Stimulated activated naive CD8-positive, alpha-beta T cell treated with anti-CD3 and anti-CD28 coated beads, Interleukin-15, Interleukin-2, amounts not matched to agents 100 ng/mL and 50 ng/mL, for 24 hours (primary cell): ENCODE measurements at regions not wholly inside any gene's neighbourhood (a gene's known extent, or its start where the extent isn't known, plus 50 kb on each side); places are given as distances from the start of the nearest gene placed in this dataset.
"Not testable (repeated sequence)": the region's sequence is repeated elsewhere in the genome, so short reads cannot be mapped to it uniquely, and the experiment has no call there.

ENCODE experiments used
- H3K27ac Mint-ChIP-seq: one replicate; pipeline ENCODE4 v1.8.0; 2021; ENCODE audit warnings: mild to moderate bottlenecking, mixed read lengths
- H3K27me3 Mint-ChIP-seq: one replicate; pipeline ENCODE4 v1.8.0; 2021; ENCODE audit warnings: mixed read lengths
- H3K36me3 Mint-ChIP-seq: one replicate; pipeline ENCODE4 v1.8.0; 2021; ENCODE audit warnings: low read depth, mixed read lengths
- H3K4me1 Mint-ChIP-seq: one replicate; pipeline ENCODE4 v1.8.0; 2021; ENCODE audit warnings: low read depth, mixed read lengths
- H3K4me3 Mint-ChIP-seq: one replicate; pipeline ENCODE4 v1.8.0; 2021; ENCODE audit warnings: mild to moderate bottlenecking, mixed read lengths
- H3K9me3 Mint-ChIP-seq: one replicate; pipeline ENCODE4 v1.8.0; 2021; ENCODE audit warnings: mixed read lengths

DNA sequence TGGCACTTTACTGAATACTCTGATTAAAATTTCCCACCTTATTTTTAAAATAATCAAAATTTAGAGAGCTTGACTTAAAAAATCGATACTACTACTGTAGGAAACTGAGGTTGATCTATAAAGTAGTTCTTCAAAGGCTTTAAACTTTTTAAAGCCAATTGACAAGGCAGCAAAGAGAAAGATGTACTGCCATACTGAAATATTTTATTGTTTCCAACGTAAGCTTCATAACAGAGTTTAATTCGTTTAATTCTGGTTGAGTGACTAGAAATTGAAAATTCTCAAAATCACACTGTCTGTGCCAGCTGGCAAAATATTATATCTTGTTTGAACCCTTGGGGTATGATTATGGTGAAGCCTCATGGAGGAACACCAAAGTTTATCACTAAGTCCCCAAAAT is 207.6 kb downstream of the UNC5CL start:
- Mint-ChIP-seq H3K4me3 (no peak overlapping the region), H3K4me1 (no peaks in the 10 kb centered on the region), H3K36me3 (no peaks in the 10 kb centered on the region), H3K27me3 (peaks cover 31% of the 10 kb centered on the region), H3K9me3 (no peaks in the 10 kb centered on the region), H3K27ac (no peak overlapping the region)

- no peaks in the 10 kb centered on the region for H3K4me1 Mint-ChIP-seq
- H3K27me3 Mint-ChIP-seq, result peaks cover 37% of the 10 kb centered on the region
- no peak overlapping the region for H3K27ac Mint-ChIP-seq
- H3K4me3 Mint-ChIP-seq, result no peak overlapping the region
- no peaks in the 10 kb centered on the region for H3K36me3 Mint-ChIP-seq
- H3K9me3 Mint-ChIP-seq, result no peaks in the 10 kb centered on the region
Observed at GRCh38 chr6:40825102-40825501, 213.9 kb downstream of the UNC5CL start.

DNA sequence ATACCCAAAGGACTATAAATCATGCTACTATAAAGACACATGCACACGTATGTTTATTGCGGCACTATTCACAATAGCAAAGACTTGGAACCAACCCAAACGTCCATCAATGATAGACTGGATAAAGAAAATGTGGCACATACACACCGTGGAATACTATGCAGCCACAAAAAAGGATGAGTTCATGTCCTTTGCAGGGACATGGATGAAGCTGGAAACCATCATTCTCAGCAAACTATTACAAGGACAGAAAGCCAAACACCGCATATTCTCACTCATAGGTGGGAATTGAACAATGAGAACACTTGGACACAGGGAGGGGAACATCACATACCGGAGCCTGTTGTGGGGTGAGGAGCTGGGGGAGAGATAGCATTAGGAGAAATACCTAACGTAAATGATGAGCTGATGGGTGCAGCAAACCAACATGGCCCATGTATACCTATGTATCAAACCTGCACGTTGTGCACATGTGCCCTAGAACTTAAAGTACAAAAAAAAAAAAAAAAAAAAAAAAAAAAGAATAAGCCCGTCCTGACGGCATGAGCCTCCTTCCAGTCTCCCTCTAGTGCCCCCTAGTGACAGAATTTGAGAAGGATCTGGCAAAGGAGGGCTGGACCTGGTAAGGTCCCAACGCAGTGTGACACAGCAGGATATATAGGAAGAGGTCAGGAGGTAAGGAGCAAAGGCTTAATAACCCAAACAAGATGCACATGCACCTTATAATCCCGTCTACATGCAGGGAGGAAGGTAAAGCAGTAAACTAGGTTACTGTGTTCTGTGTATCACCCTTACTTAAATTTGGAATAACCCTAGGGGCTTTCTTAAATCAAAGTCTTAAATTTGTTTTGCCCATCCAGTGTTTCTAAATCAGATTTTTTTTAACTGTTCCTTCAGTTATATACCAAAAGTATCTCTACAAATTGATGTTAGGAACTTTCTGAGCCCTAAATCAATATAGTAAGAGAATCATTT is 214.8 kb downstream of the UNC5CL start:
- not testable (repeated sequence) for H3K36me3 Mint-ChIP-seq, H3K4me1 Mint-ChIP-seq, H3K27ac Mint-ChIP-seq, H3K9me3 Mint-ChIP-seq, H3K4me3 Mint-ChIP-seq
- H3K27me3 Mint-ChIP-seq, result peaks cover 37% of the 10 kb centered on the region

- H3K27me3 Mint-ChIP-seq, result peaks cover 29% of the 10 kb centered on the region
- H3K9me3 Mint-ChIP-seq, result no peaks in the 10 kb centered on the region
- H3K4me3 Mint-ChIP-seq, result no peak overlapping the region
- no peaks in the 10 kb centered on the region for H3K36me3 Mint-ChIP-seq
- no peaks in the 10 kb centered on the region for H3K4me1 Mint-ChIP-seq
- H3K27ac Mint-ChIP-seq, result no peak overlapping the region
Observed at GRCh38 chr6:40822619-40823018, 216.4 kb downstream of the UNC5CL start.

DNA sequence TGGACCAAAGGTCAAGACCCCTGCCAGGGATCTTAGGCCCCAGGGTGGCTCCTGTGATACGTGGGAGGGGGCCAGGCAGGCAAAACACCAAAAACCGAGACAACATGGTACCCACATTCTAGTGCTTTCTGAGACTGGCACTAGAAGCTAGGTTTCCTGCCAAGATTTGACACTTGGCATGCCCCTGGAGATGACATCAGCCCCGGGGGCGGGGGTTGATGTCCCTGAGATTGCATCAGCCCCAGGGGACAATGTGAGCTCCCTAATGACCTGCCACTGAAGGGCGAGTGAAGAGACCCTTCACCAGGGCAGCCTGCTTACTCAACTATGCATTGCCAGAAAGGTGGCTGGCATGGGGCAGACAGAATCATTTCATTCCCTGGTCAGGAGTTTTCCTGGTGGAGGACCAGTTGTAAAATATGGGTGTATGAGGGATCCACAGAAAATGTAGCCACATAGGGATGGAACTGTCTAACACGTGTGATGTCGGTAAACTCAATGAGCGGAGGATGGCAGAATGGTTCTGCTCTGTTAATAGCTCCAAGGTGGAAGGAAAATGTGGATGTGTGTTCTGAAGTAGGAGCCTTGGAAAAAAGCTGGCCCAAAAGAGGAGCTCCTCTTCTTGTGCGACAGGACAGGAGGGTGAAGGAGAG is 219.7 kb downstream of the UNC5CL start:
- H3K4me1 Mint-ChIP-seq, result no peaks in the 10 kb centered on the region
- H3K27ac Mint-ChIP-seq, result no peak overlapping the region
- H3K27me3 Mint-ChIP-seq, result peaks cover 16% of the 10 kb centered on the region
- H3K36me3 Mint-ChIP-seq, result no peaks in the 10 kb centered on the region
- no peaks in the 10 kb centered on the region for H3K9me3 Mint-ChIP-seq
- H3K4me3 Mint-ChIP-seq, result no peak overlapping the region

GRCh38 chr6:40817369-40817768 is 221.7 kb downstream of the UNC5CL start:
- Mint-ChIP-seq H3K9me3 (no peaks in the 10 kb centered on the region), H3K36me3 (no peaks in the 10 kb centered on the region), H3K4me1 (no peaks in the 10 kb centered on the region), H3K27me3 (peaks cover 3% of the 10 kb centered on the region), H3K27ac (no peak overlapping the region), H3K4me3 (no peak overlapping the region)

DNA sequence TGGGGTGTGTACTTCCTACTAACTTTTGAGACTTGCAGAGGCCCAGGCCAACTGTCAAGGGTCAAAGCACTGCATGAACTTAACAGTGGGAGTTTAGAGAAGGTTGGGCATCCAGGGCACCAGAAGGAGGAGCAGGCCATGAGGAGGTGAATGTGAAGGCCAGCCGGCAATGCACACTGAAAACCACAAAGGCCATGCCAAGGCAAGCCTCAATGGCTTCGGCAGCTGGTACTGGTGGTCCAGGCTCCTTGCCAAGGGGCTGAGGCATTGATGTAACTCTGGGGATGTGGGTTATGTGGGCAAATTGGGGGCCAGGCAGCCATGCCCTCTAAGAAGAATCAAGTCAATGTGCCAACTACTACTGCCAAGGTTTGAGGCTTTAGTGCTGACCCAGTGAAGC is 222.4 kb downstream of the UNC5CL start:
- H3K36me3 Mint-ChIP-seq, result no peaks in the 10 kb centered on the region
- no peaks in the 10 kb centered on the region for H3K27me3 Mint-ChIP-seq
- H3K4me3 Mint-ChIP-seq, result no peak overlapping the region
- no peaks in the 10 kb centered on the region for H3K4me1 Mint-ChIP-seq
- H3K27ac Mint-ChIP-seq, result no peak overlapping the region
- H3K9me3 Mint-ChIP-seq, result no peaks in the 10 kb centered on the region

DNA sequence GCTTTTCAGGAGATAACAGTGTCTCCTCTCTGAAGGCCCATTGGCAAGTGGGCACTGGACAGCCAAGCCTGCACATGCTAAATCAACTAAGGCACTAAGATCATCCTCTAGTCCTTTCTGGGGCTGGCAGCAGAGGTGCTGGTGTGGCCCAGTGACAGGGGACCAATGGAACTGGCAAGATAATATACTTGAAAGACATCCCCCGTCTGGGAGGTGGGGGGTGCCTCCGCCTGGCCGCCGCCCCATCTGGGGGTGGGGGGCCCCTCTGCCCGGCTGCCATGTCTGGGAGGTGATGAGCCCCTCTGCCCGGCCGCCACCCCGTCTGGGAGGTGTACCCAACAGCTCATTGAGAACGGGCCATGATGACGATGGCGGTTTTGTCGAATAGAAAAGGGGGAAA is 223.3 kb downstream of the UNC5CL start:
- H3K4me1 Mint-ChIP-seq, result no peaks in the 10 kb centered on the region
- no peak overlapping the region for H3K27ac Mint-ChIP-seq
- no peaks in the 10 kb centered on the region for H3K9me3 Mint-ChIP-seq
- H3K4me3 Mint-ChIP-seq, result no peak overlapping the region
- H3K27me3 Mint-ChIP-seq, result no peaks in the 10 kb centered on the region
- H3K36me3 Mint-ChIP-seq, result no peaks in the 10 kb centered on the region

DNA sequence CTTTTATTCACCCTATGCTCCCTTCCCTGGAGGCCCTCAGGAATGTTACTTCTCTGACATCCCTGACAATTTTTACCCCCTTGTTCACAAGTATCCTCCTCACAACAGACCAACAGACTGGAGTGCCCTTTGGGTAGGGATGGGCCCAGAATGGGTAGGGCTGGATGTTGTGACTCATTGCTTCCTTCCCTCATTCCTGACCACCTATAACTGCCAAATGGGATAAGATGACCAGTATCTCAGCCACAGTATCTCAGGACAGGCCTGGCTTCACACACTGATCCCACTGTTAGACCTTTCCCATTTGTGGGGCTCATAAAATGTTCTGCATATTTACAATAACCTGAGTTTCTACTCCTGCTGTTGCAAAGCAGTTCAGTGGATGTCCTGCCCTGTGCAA is 223.0 kb upstream of the LRFN2 start:
- Mint-ChIP-seq H3K36me3 (no peaks in the 10 kb centered on the region), H3K4me1 (no peaks in the 10 kb centered on the region), H3K27ac (no peak overlapping the region), H3K4me3 (no peak overlapping the region), H3K9me3 (no peaks in the 10 kb centered on the region), H3K27me3 (no peaks in the 10 kb centered on the region)

- no peak overlapping the region for H3K27ac Mint-ChIP-seq
- H3K27me3 Mint-ChIP-seq, result no peaks in the 10 kb centered on the region
- H3K36me3 Mint-ChIP-seq, result no peaks in the 10 kb centered on the region
- no peaks in the 10 kb centered on the region for H3K9me3 Mint-ChIP-seq
- no peak overlapping the region for H3K4me3 Mint-ChIP-seq
- H3K4me1 Mint-ChIP-seq, result no peaks in the 10 kb centered on the region
Observed at GRCh38 chr6:40809627-40810026, 222.5 kb upstream of the LRFN2 start.

DNA sequence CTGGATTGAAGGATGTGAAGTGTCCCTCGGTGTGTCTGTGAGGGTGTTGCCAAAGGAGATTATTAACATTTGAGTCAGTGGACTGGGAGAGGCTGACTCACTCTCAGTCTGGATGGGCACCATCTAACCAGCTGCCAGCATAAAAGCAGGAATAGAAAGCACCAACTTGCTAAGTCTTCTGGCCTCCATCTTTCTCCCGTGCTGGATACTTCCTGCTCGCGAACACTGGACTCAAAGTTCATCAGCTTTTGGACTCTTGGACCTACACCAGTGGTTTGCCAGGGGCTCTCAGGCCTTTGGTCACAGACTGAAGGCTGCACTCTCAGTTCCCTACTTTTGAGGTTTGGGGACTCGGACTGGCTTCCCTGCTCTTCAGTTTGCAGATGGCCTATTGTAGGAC is 220.3 kb upstream of the LRFN2 start:
- Mint-ChIP-seq H3K27ac (no peak overlapping the region), H3K4me1 (no peaks in the 10 kb centered on the region), H3K36me3 (no peaks in the 10 kb centered on the region), H3K4me3 (no peak overlapping the region), H3K27me3 (no peaks in the 10 kb centered on the region), H3K9me3 (no peaks in the 10 kb centered on the region)

DNA sequence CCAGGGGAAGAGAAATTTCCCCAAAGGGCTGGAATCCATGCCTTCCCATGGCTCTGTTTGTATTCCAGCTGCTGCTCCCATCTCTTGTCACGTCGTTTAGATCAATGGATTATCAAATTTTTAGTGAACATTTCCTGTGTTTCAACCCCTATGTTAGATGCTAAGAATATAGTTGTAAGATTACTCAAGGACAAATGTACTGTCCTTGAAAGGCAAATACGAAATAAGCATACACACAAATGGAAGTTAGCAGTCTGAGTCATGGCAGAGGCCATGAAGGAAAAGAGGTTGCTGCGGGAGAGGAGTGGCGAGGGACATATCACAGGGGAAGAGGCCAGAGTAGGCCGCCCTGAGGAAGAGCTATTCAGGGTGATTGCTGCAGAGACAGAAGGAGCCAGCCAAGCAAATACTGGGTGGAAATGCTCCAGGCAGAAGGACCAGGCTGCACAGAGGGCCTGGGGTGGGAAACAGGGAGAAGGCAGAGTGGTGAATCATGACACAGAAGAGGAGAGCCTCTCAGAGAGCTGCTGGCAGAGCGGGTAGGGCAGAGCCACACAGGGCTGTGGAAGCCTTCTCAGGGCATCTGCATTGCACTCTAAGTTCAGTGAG is 219.2 kb upstream of the LRFN2 start:
- H3K4me3 Mint-ChIP-seq, result no peak overlapping the region
- no peak overlapping the region for H3K27ac Mint-ChIP-seq
- no peaks in the 10 kb centered on the region for H3K36me3 Mint-ChIP-seq
- no peaks in the 10 kb centered on the region for H3K9me3 Mint-ChIP-seq
- no peaks in the 10 kb centered on the region for H3K27me3 Mint-ChIP-seq
- H3K4me1 Mint-ChIP-seq, result no peaks in the 10 kb centered on the region

DNA sequence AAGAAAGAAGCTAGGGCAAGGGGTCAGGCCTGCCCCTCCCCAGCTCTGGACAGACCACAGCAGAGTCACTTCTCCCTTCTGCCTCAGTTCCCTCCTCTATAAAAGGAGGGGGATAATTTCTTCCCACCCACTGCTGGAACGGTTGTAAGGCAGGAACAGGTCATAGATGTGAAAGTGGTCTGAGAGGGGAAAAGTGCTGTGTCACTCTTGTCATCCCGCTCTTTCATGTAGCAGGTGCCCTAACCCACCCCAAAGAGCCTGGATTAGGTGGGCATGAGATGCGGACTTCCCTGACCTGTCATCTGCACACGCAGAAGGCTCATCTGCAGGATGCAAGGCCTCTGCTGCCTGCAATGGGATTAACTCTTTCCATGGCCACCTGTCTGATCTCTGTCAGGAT is 218.2 kb upstream of the LRFN2 start:
- H3K9me3 Mint-ChIP-seq, result no peaks in the 10 kb centered on the region
- no peaks in the 10 kb centered on the region for H3K27me3 Mint-ChIP-seq
- no peak overlapping the region for H3K4me3 Mint-ChIP-seq
- H3K4me1 Mint-ChIP-seq, result no peaks in the 10 kb centered on the region
- H3K36me3 Mint-ChIP-seq, result no peaks in the 10 kb centered on the region
- no peak overlapping the region for H3K27ac Mint-ChIP-seq

- Mint-ChIP-seq H3K4me1 (no peaks in the 10 kb centered on the region), H3K36me3 (no peaks in the 10 kb centered on the region), H3K27me3 (no peaks in the 10 kb centered on the region), H3K9me3 (no peaks in the 10 kb centered on the region), H3K27ac (no peak overlapping the region), H3K4me3 (no peak overlapping the region)
Observed at GRCh38 chr6:40804905-40805304, 217.7 kb upstream of the LRFN2 start.

GRCh38 chr6:40803897-40804702 is 216.9 kb upstream of the LRFN2 start:
- Mint-ChIP-seq H3K27ac (no peak overlapping the region), H3K4me3 (no peak overlapping the region), H3K9me3 (no peaks in the 10 kb centered on the region), H3K27me3 (no peaks in the 10 kb centered on the region), H3K4me1 (no peaks in the 10 kb centered on the region), H3K36me3 (no peaks in the 10 kb centered on the region)
